MCF 10A (cell line): ENCODE measurements at regions not wholly inside any gene's neighbourhood (a gene's known extent, or its start where the extent isn't known, plus 50 kb on each side); places are given as distances from the start of the nearest gene placed in this dataset.

ENCODE experiments used
- BruUV-seq: library from RNA; stranded (reverse); fragments of 400-500 nt; replicated peaks from 2 replicates; lab custom pipeline; 2021; lab: Mats Ljungman, UMichigan
- CTCF ChIA-PET: fragments of 300-600 bp; sonication (Branson Sonifier 250); formaldehyde crosslinking; extraction: SDS; loops from one replicate; lab custom pipeline; 2021; ENCODE audit warnings: antibody characterized with exemption, inconsistent platforms; lab: Yijun Ruan, JAX
- POLR2A ChIA-PET: fragments of 300-600, 350-650 bp; sonication (Branson Sonifier 250); formaldehyde crosslinking; extraction: SDS; loops from one replicate; lab custom pipeline; 2020; ENCODE audit warnings: antibody characterized with exemption, inconsistent platforms; lab: Yijun Ruan, JAX
- DNase-seq: peaks from one replicate; pipeline ENCODE4 v3.0.0-alpha.2; 2018; ENCODE audit not compliant: unreplicated experiment
- H3K27ac Mint-ChIP-seq: one replicate; pipeline ENCODE4 v1.8.0; 2022; ENCODE audit warnings: mild to moderate bottlenecking, low read depth, mixed read lengths; ENCODE audit not compliant: unreplicated experiment
- H3K27me3 Mint-ChIP-seq: one replicate; pipeline ENCODE4 v1.8.0; 2022; ENCODE audit warnings: mixed read lengths; ENCODE audit not compliant: insufficient read depth, unreplicated experiment
- H3K36me3 Mint-ChIP-seq: one replicate; pipeline ENCODE4 v1.8.0; 2022; ENCODE audit warnings: mild to moderate bottlenecking, moderate library complexity, mixed read lengths; ENCODE audit not compliant: insufficient read depth, unreplicated experiment
- H3K4me1 Mint-ChIP-seq: one replicate; pipeline ENCODE4 v1.8.0; 2022; ENCODE audit warnings: mixed read lengths; ENCODE audit not compliant: insufficient read depth, unreplicated experiment
- H3K4me3 Mint-ChIP-seq: one replicate; pipeline ENCODE4 v1.8.0; 2022; ENCODE audit warnings: mild to moderate bottlenecking, moderate library complexity, mixed read lengths; ENCODE audit not compliant: unreplicated experiment
- H3K9me3 Mint-ChIP-seq: one replicate; pipeline ENCODE4 v1.8.0; 2022; ENCODE audit warnings: mixed read lengths; ENCODE audit not compliant: unreplicated experiment
- intact Hi-C: fragments of 100-400 bp; cut with micrococcal nuclease; formaldehyde crosslinking; loops from 2 replicates; pipeline ENCODE4 v1.14.1; 2022
- TF ChIP-seq, protein P1 (sequence below): fragments of 200-600 bp; IDR thresholded peaks from one replicate; pipeline ENCODE4 v1.8.0; 2022; ENCODE audit warnings: antibody characterized with exemption, mild to moderate bottlenecking; ENCODE audit not compliant: unreplicated experiment

DNA sequence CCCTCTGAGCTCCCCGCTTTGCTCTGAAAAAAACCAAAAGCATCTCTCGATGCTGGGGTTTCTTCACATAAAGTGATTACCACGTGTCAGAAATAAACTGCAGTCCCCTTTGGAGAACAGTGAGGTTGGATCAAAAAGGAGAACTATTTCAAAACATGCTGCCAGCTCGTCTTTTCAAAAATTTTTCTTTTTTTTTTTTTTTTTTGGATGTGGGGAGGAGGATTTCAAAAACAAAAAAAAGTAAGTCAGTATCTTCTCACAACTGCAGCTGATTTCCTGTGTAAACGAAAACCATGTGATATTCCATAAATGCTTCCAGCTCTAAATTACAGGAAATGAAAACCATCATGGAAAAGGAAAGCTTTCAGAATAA is 155.0 kb upstream of the LYZL2 start:
- BruUV-seq, result no TSS peak

DNA sequence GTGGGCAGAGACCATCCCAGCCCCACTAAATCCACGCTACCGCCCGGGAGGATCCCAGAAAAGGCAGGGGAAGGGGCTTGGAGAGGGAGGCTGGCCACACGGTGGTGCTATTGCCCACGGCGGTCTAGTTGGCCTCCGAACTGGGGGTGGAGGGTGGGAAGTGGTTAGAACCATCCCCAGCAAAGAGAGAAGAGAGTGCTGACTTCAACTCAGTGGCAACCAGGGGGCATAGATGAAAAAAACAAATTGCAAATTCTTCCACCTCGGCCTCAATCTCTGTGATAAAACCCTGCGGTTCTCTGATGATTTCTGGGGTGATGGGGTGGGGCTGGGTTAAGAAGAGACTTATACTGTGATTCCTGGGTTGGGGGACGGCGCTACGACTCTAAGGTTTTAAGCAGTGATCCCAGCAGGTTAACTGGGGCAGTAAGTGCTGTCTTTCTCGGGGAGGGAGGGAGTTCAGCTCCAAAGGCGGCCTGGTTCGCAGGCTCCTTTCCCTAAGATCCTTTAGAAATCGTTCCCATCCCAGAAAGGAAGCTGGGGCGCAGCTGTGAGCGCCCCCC is 154.5 kb upstream of the LYZL2 start:
- DNase-seq, result peak; percentile 54
- TF ChIP-seq, protein P1, sequence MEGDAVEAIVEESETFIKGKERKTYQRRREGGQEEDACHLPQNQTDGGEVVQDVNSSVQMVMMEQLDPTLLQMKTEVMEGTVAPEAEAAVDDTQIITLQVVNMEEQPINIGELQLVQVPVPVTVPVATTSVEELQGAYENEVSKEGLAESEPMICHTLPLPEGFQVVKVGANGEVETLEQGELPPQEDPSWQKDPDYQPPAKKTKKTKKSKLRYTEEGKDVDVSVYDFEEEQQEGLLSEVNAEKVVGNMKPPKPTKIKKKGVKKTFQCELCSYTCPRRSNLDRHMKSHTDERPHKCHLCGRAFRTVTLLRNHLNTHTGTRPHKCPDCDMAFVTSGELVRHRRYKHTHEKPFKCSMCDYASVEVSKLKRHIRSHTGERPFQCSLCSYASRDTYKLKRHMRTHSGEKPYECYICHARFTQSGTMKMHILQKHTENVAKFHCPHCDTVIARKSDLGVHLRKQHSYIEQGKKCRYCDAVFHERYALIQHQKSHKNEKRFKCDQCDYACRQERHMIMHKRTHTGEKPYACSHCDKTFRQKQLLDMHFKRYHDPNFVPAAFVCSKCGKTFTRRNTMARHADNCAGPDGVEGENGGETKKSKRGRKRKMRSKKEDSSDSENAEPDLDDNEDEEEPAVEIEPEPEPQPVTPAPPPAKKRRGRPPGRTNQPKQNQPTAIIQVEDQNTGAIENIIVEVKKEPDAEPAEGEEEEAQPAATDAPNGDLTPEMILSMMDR, result peak; percentile 73

More for the DNA sequence above, 155.0 kb upstream of the LYZL2 start:
- H3K4me1 Mint-ChIP-seq, result peaks cover 24% of the 10 kb centered on the region
- no peaks in the 10 kb centered on the region for H3K36me3 Mint-ChIP-seq
- H3K27me3 Mint-ChIP-seq, result no peaks in the 10 kb centered on the region
- POLR2A ChIA-PET, result interaction anchor here (1.7 kb wide), 1 partner anchor 534 kb away, joined by 3 read pairs; the partner anchor contains the start of gene ZEB1
- DNase-seq, result no peak
- intact Hi-C loops, result loop anchor here (1.0 to 5.0 kb wide), 3 partner anchors 533 to 1024 kb away; partner anchors contain the start of gene ZEB1
- CTCF ChIA-PET, result interaction anchor here (0.8 kb wide), 3 partner anchors 22 to 549 kb away, joined by 3 to 5 read pairs (median 3); no protein-coding TSS in a partner anchor
- no peak overlapping the region for H3K4me3 Mint-ChIP-seq
- no peaks in the 10 kb centered on the region for H3K9me3 Mint-ChIP-seq
- TF ChIP-seq, protein P1, result no peak
- H3K27ac Mint-ChIP-seq, result no peak overlapping the region

GRCh38 chr10:30782537-30783461 is 153.2 kb upstream of the LYZL2 start:
- TF ChIP-seq, protein P1, result no peak
- Mint-ChIP-seq H3K4me3 (no peak overlapping the region), H3K27ac (no peak overlapping the region), H3K4me1 (peaks cover 14% of the 10 kb centered on the region), H3K27me3 (no peaks in the 10 kb centered on the region), H3K36me3 (no peaks in the 10 kb centered on the region), H3K9me3 (no peaks in the 10 kb centered on the region)
- BruUV-seq, result no TSS peak
- DNase-seq, result no peak
- CTCF ChIA-PET, result interaction anchor here (0.6 to 0.7 kb wide), 2 partner anchors 85 to 634 kb away, joined by 3 read pairs; no protein-coding TSS in a partner anchor
- intact Hi-C loops, result loop anchor here (5.0 kb wide), 1 partner anchor 535 kb away; the partner anchor contains the start of gene ZEB1
- POLR2A ChIA-PET, result no interaction called here

More for the DNA sequence above, 154.5 kb upstream of the LYZL2 start:
- ChIA-PET CTCF (interaction anchor here (0.8 kb wide), 3 partner anchors 23 to 549 kb away, joined by 3 to 5 read pairs (median 3); no protein-coding TSS in a partner anchor), POLR2A (interaction anchor here (1.7 kb wide), 1 partner anchor 534 kb away, joined by 3 read pairs; the partner anchor contains the start of gene ZEB1)
- H3K36me3 Mint-ChIP-seq, result no peaks in the 10 kb centered on the region
- peaks cover 24% of the 10 kb centered on the region for H3K4me1 Mint-ChIP-seq
- no peak overlapping the region for H3K4me3 Mint-ChIP-seq
- intact Hi-C loops, result loop anchor here (1.0 to 5.0 kb wide), 3 partner anchors 533 to 1024 kb away; partner anchors contain the start of gene ZEB1
- H3K9me3 Mint-ChIP-seq, result no peaks in the 10 kb centered on the region
- no TSS peak for BruUV-seq
- H3K27me3 Mint-ChIP-seq, result no peaks in the 10 kb centered on the region
- H3K27ac Mint-ChIP-seq, result no peak overlapping the region
